PFSK-1 (cell line): ENCODE measurements at regions not wholly inside any gene's neighbourhood (a gene's known extent, or its start where the extent isn't known, plus 50 kb on each side); places are given as distances from the start of the nearest gene placed in this dataset.

ENCODE experiments used
- FOXP2 ChIP-seq: optimal IDR thresholded peaks from 2 replicates; pipeline ENCODE3; 2011; ENCODE audit warnings: borderline replicate concordance, control low read depth, inconsistent platforms; ENCODE audit not compliant: insufficient read depth; ENCODE audit errors: extremely low read length, extremely low read depth
- POLR2AphosphoS5 ChIP-seq: IDR thresholded peaks from 2 replicates; pipeline ENCODE4 v1.6.1; 2012; ENCODE audit warnings: low read depth, mild to moderate bottlenecking, control low read depth, low read length, moderate library complexity
- SIN3A ChIP-seq: IDR thresholded peaks from 2 replicates; pipeline ENCODE4 v1.6.1; 2012; ENCODE audit warnings: mild to moderate bottlenecking, low read length, moderate library complexity, borderline replicate concordance; ENCODE audit not compliant: insufficient read depth
- TAF1 ChIP-seq: IDR thresholded peaks from 2 replicates; pipeline ENCODE4 v1.6.1; 2012; ENCODE audit warnings: low read length, control low read depth, borderline replicate concordance; ENCODE audit not compliant: insufficient read depth
- TF ChIP-seq, protein P1 (sequence below), 2 experiments: IDR thresholded peaks; 2 replicates each; pipeline versions ENCODE4 v1.6.1 to v1.8.0; 2011 to 2012; ENCODE audit warnings: low read depth in 2 of 2, low read length in 2 of 2, control low read depth in 1 of 2, inconsistent platforms in 1 of 2, mild to moderate bottlenecking in 1 of 2, moderate library complexity in 1 of 2; ENCODE audit not compliant: insufficient read depth in 1 of 2

DNA sequence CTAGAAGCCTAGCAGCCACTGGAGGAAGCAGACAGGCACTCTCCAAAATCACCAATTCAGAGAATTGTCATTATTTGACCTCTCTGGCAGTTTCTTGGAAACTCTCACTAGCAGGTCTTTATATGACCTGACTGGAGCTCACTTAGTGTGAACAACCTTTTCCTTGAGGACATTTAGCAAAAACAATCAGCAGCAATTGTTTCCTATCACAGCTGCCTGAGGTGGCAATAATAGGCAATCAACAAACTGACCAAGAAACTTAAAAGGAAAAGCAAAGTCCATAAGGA is 162.4 kb upstream of the STT3B start:
- TF ChIP-seq TAF1: no peak
- TF ChIP-seq, protein P1, sequence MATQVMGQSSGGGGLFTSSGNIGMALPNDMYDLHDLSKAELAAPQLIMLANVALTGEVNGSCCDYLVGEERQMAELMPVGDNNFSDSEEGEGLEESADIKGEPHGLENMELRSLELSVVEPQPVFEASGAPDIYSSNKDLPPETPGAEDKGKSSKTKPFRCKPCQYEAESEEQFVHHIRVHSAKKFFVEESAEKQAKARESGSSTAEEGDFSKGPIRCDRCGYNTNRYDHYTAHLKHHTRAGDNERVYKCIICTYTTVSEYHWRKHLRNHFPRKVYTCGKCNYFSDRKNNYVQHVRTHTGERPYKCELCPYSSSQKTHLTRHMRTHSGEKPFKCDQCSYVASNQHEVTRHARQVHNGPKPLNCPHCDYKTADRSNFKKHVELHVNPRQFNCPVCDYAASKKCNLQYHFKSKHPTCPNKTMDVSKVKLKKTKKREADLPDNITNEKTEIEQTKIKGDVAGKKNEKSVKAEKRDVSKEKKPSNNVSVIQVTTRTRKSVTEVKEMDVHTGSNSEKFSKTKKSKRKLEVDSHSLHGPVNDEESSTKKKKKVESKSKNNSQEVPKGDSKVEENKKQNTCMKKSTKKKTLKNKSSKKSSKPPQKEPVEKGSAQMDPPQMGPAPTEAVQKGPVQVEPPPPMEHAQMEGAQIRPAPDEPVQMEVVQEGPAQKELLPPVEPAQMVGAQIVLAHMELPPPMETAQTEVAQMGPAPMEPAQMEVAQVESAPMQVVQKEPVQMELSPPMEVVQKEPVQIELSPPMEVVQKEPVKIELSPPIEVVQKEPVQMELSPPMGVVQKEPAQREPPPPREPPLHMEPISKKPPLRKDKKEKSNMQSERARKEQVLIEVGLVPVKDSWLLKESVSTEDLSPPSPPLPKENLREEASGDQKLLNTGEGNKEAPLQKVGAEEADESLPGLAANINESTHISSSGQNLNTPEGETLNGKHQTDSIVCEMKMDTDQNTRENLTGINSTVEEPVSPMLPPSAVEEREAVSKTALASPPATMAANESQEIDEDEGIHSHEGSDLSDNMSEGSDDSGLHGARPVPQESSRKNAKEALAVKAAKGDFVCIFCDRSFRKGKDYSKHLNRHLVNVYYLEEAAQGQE (IDR thresholded peaks at IDR 0.05; ENCODE audit: insufficient read depth in 1 of 2, low read depth in 2 of 2, low read length in 2 of 2): no peak
- no peak for TF ChIP-seq FOXP2
- no peak for TF ChIP-seq POLR2AphosphoS5
- no peak for TF ChIP-seq SIN3A

DNA sequence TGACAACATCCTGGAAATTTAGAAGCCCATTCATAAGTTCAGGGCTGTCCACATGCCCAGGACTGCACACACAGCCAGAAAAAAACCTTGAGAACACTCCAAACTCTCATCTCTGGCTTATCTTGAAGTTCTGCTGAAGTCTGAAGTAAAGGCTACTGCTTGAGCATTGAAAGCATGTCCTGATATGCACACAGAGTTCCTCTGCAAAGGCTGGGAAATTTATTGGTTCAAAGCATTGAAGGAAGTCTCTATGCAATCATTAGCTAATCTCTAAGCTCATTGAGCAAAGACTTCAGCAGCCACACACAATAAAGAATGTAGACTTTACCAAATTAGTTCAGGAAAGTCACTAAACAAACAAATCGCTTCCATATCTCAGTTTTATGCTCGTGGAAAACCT is 162.0 kb upstream of the STT3B start:
- TF ChIP-seq, protein P1 (IDR thresholded peaks at IDR 0.05; ENCODE audit: insufficient read depth in 1 of 2, low read depth in 2 of 2, low read length in 2 of 2): no peak
- TF ChIP-seq FOXP2 (no peak), TAF1 (no peak), POLR2AphosphoS5 (no peak), SIN3A (no peak)

DNA sequence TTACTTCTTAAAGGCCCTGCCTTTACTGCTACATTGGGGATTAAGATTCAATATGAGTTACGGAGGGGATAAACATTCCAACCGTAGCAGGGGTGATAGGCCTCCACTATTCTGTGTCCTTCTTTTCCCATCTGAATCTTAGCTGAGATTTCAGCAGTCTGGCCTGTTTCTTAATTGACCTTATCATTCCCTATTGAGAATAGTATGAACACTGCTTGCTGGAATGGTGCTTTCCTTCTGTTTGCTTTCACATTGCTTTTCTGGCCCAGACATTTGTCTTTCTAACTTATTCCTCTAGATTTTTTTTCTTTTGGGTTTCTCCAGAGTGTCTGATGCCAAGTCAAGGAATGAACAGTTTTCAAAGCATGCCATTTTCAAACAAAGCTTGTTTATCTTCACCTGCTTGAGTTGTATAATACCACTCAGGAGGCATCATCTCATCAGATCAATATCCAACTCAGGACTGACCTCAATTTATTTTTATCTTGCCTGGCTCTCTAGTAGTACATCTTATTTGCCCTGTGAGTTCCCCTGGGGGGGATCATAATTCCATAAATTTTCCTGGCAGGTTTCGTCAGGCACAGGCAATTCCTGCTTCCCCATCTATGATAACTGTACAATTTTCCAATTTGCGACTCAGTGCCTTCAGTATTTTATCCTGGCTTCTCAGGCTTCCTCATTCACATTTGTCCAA is 161.1 kb upstream of the STT3B start:
- TF ChIP-seq, protein P1 (IDR thresholded peaks at IDR 0.05; ENCODE audit: insufficient read depth in 1 of 2, low read depth in 2 of 2, low read length in 2 of 2): no peak
- no peak for TF ChIP-seq TAF1

DNA sequence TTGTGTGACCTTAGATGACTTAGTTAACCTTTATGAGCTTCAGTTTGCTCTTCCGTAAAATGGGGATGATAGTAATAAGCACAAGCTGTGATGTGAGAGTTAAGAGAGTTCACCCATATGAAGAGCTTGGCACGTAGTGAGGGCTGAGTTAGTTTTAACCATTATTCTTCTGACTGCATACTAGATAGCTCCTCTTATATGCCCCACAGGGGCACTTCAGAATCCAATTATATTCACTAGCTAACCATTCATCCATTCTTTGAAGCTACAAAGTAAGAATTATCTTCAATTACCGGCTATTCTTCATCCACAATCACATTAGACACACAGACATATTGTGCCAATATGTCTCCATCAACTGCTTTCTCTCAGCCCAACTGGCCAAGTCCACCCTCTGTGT is 159.0 kb upstream of the STT3B start:
- TF ChIP-seq FOXP2: no peak
- TF ChIP-seq, protein P1 (IDR thresholded peaks at IDR 0.05; ENCODE audit: insufficient read depth in 1 of 2, low read depth in 2 of 2, low read length in 2 of 2): no peak

DNA sequence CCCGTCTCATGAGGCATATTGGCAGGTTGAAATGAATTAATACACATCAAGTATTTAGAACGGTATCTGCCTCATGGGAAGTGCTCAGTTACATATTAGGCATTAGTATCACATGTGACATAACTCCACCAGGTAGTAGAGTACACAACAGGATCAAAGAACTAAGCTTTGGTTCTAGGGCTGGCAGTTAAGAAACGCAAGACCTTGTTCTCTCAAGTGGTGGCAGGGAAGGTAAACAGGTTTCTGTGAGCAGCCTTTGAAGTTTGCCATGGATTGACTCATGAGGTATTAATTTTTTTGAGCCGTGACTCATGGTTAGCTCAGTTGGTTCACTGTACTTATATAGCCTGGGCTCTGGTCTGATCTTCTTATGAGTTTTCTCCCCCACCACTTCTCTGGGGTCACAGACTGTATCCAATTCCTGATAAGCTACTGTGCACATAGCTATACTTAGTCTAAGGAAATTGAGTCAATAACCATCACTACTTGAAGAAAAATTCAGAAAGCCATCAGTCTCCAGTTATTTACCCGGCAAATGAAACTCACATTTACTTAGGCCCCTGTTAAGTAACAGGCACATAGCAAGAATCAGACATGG is 155.6 kb upstream of the STT3B start:
- TF ChIP-seq FOXP2 (no peak), SIN3A (no peak), POLR2AphosphoS5 (no peak), TAF1 (no peak)
- TF ChIP-seq, protein P1 (IDR thresholded peaks at IDR 0.05; ENCODE audit: insufficient read depth in 1 of 2, low read depth in 2 of 2, low read length in 2 of 2): no peak
